A673 (cell line): ENCODE measurements at regions not wholly inside any gene's neighbourhood (a gene's known extent, or its start where the extent isn't known, plus 50 kb on each side); places are given as distances from the start of the nearest gene placed in this dataset.

Source experiments
- EZH2 ChIP-seq: fragments of 200-600 bp; sonication (generic); IDR thresholded peaks from 2 replicates; pipeline ENCODE4 v1.6.1; 2017; ENCODE audit warnings: borderline replicate concordance, low read depth, mild to moderate bottlenecking, mixed read lengths, antibody characterized with exemption, low read length; ENCODE audit not compliant: poor library complexity, severe bottlenecking
- TF ChIP-seq, protein P1 (sequence below): fragments of 300-800, 200-600 bp; sonication (generic); conservative IDR thresholded peaks from 2 replicates; pipeline ENCODE4 v1.5.1; 2017; ENCODE audit warnings: low read depth, mild to moderate bottlenecking, antibody characterized with exemption, low read length, moderate library complexity, mixed read lengths

DNA sequence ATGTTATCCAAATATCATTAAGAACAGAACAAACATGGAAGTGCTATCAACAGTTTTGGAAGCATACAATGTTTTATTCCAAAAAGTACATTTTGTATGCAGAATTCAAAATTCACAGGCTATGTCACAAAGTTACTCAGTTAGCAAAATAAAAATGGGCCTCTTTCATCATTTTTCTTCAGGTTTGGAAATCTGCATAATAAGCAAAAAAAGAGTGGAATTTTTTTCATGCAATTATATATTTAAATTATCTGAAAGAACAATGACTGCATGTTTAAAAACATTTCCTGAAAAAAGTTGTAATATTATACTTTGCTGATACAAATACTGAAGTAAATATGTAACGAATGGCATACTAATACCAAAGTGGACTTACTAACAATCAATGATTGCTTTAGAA, 161.2 kb upstream of the MBL2 start:
- TF ChIP-seq, protein P1, sequence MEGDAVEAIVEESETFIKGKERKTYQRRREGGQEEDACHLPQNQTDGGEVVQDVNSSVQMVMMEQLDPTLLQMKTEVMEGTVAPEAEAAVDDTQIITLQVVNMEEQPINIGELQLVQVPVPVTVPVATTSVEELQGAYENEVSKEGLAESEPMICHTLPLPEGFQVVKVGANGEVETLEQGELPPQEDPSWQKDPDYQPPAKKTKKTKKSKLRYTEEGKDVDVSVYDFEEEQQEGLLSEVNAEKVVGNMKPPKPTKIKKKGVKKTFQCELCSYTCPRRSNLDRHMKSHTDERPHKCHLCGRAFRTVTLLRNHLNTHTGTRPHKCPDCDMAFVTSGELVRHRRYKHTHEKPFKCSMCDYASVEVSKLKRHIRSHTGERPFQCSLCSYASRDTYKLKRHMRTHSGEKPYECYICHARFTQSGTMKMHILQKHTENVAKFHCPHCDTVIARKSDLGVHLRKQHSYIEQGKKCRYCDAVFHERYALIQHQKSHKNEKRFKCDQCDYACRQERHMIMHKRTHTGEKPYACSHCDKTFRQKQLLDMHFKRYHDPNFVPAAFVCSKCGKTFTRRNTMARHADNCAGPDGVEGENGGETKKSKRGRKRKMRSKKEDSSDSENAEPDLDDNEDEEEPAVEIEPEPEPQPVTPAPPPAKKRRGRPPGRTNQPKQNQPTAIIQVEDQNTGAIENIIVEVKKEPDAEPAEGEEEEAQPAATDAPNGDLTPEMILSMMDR: no peak
- TF ChIP-seq EZH2: no peak
